Activated CD8-positive, alpha-beta T cell treated with anti-CD3 and anti-CD28 coated beads for 36 hours (primary cell): ENCODE measurements at regions not wholly inside any gene's neighbourhood (a gene's known extent, or its start where the extent isn't known, plus 50 kb on each side); places are given as distances from the start of the nearest gene placed in this dataset.

Experiments
- ATAC-seq: fragments of 200-7000 bp; cut with Tn5 transposase; one replicate; pipeline ENCODE4 v1.10.0; 2021; ENCODE audit warnings: mild to moderate bottlenecking, moderate library complexity
- CTCF ChIA-PET: fragments of 350-600 bp; sonication (Branson Sonifier 250); formaldehyde crosslinking; loops from one replicate; lab custom pipeline; 2021; ENCODE audit warnings: antibody characterized with exemption; lab: Charles Lee
- POLR2A ChIA-PET: fragments of 350-600 bp; sonication (Branson Sonifier 250); formaldehyde crosslinking; loops from one replicate; lab custom pipeline; 2021; ENCODE audit warnings: antibody characterized with exemption; lab: Charles Lee
- DNase-seq: peaks from one replicate; pipeline ENCODE4 v3.0.0-alpha.2; 2020
- H3K27ac Mint-ChIP-seq: one replicate; pipeline ENCODE4 v1.8.0; 2021; ENCODE audit warnings: mild to moderate bottlenecking, mixed read lengths
- H3K27me3 Mint-ChIP-seq: one replicate; pipeline ENCODE4 v1.8.0; 2021; ENCODE audit warnings: mixed read lengths
- H3K36me3 Mint-ChIP-seq: one replicate; pipeline ENCODE4 v1.8.0; 2021; ENCODE audit warnings: low read depth, mixed read lengths
- H3K4me1 Mint-ChIP-seq: one replicate; pipeline ENCODE4 v1.8.0; 2021; ENCODE audit warnings: low read depth, mixed read lengths
- H3K4me3 Mint-ChIP-seq: one replicate; pipeline ENCODE4 v1.8.0; 2021; ENCODE audit warnings: mild to moderate bottlenecking, moderate library complexity, mixed read lengths
- H3K9me3 Mint-ChIP-seq: one replicate; pipeline ENCODE4 v1.8.0; 2021; ENCODE audit warnings: mixed read lengths
- intact Hi-C: fragments of 100-400 bp; cut with micrococcal nuclease; formaldehyde crosslinking; loops from one replicate; pipeline ENCODE4 v1.10.0; 2022
- TF ChIP-seq, protein P1 (sequence below): fragments of 200-600 bp; IDR thresholded peaks from one replicate; pipeline ENCODE4 v1.8.0; 2022; ENCODE audit warnings: antibody characterized with exemption, mild to moderate bottlenecking

DNA sequence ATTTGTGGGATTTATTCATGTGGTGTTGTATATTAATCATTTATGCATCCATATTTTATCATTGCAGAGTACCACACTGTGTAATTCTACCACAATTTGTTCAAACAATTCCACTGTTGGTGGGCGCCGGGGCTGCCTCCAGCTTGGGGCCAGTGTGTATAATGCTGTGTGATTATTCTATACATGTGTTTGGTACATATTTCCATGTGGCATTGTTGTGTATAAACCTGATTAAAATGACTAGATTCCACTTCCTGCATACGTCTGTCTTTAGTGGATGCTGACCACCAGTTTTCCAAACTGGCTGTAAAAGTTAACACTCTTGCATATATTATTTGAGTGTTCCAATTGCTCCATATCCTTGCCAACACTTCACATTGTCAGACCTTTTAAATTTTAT lies 1213.8 kb downstream of the TBC1D22A start:
- TF ChIP-seq, protein P1, sequence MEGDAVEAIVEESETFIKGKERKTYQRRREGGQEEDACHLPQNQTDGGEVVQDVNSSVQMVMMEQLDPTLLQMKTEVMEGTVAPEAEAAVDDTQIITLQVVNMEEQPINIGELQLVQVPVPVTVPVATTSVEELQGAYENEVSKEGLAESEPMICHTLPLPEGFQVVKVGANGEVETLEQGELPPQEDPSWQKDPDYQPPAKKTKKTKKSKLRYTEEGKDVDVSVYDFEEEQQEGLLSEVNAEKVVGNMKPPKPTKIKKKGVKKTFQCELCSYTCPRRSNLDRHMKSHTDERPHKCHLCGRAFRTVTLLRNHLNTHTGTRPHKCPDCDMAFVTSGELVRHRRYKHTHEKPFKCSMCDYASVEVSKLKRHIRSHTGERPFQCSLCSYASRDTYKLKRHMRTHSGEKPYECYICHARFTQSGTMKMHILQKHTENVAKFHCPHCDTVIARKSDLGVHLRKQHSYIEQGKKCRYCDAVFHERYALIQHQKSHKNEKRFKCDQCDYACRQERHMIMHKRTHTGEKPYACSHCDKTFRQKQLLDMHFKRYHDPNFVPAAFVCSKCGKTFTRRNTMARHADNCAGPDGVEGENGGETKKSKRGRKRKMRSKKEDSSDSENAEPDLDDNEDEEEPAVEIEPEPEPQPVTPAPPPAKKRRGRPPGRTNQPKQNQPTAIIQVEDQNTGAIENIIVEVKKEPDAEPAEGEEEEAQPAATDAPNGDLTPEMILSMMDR: no peak
- intact Hi-C loops: no loop called here
- DNase-seq (no peak), ATAC-seq (no peak)
- Mint-ChIP-seq H3K27me3 (no peaks in the 10 kb centered on the region), H3K36me3 (no peaks in the 10 kb centered on the region), H3K9me3 (peaks cover 5% of the 10 kb centered on the region), H3K27ac (no peak overlapping the region), H3K4me1 (no peaks in the 10 kb centered on the region), H3K4me3 (no peak overlapping the region)
- ChIA-PET CTCF (no interaction called here), POLR2A (no interaction called here)

DNA sequence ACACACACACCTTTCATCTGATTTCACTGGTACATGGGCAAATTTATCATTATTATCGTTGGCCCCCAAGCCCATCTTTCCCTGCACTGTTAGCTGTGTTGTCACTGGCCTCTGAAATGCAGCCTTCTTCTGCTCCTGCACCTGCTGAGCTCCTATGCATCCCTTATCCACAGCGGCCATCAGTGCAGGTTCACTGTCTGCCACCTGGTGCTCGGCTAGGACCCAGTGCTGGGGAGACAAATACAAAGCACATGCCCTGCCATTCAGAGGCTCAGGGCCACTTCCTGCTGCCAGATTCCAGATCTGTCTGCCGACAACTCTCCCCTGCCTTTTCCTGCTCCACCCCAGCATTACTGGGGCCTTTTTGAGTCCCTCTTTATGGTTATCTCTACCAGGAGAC lies 1205.4 kb downstream of the TBC1D22A start:
- no peaks in the 10 kb centered on the region for H3K36me3 Mint-ChIP-seq
- ChIA-PET CTCF (no interaction called here), POLR2A (no interaction called here)
- intact Hi-C loops: no loop called here
- H3K4me3 Mint-ChIP-seq: no peak overlapping the region
- TF ChIP-seq, protein P1: no peak
- ATAC-seq (no peak), DNase-seq (no peak)
- H3K4me1 Mint-ChIP-seq: no peaks in the 10 kb centered on the region
- H3K9me3 Mint-ChIP-seq: no peaks in the 10 kb centered on the region
- peaks cover 2% of the 10 kb centered on the region for H3K27me3 Mint-ChIP-seq
- no peak overlapping the region for H3K27ac Mint-ChIP-seq

DNA sequence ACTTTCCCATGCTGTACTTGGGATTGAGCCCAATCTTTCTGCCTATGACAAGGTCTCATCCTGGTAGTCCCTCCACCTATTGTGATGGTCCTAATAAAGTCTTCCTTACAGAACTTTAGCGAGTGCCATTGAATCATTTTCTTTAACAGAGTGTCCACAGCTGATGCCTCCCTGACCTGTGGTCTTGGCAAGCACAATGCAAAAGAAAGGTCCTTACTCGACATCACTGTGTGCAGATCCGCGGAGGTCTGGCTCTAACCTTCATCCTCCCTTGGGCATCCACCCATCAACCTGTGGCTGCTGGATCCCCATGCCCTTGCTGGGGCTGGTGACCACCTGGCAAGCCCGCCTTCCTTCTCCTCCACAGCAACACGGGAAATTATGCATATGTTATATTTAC lies 1203.9 kb downstream of the TBC1D22A start:
- no peaks in the 10 kb centered on the region for H3K9me3 Mint-ChIP-seq
- no peak overlapping the region for H3K27ac Mint-ChIP-seq
- H3K36me3 Mint-ChIP-seq: no peaks in the 10 kb centered on the region
- CTCF ChIA-PET: no interaction called here
- TF ChIP-seq, protein P1: no peak
- peaks cover 2% of the 10 kb centered on the region for H3K27me3 Mint-ChIP-seq
- DNase-seq (no peak), ATAC-seq (no peak)
- no peaks in the 10 kb centered on the region for H3K4me1 Mint-ChIP-seq
- POLR2A ChIA-PET: no interaction called here
- H3K4me3 Mint-ChIP-seq: no peak overlapping the region
- intact Hi-C loops: no loop called here

DNA sequence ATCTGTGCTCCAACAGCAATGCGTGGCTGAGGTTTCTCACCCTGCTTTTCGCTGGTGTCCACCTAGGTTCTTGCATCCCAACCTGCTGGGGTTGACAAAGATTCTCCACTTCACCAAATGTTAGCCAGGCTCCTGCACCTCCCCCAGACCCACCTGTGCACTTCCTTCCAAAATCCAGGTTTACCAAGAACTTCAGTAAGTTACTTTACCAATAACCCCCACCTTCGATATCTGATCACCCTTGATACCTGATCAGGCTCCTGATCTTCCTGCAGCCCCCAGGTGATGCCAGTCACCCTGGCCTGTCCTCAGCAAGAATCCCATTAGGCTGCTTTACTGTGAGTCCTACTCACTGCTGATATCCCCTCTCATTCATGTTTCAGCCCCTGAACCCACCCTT lies 1203.4 kb downstream of the TBC1D22A start:
- Mint-ChIP-seq H3K4me1 (no peaks in the 10 kb centered on the region), H3K36me3 (no peaks in the 10 kb centered on the region), H3K27me3 (peaks cover 2% of the 10 kb centered on the region), H3K27ac (no peak overlapping the region), H3K9me3 (no peaks in the 10 kb centered on the region), H3K4me3 (no peak overlapping the region)
- TF ChIP-seq, protein P1: no peak
- ChIA-PET POLR2A (no interaction called here), CTCF (no interaction called here)
- intact Hi-C loops: no loop called here
- no peak for ATAC-seq
- no peak for DNase-seq

DNA sequence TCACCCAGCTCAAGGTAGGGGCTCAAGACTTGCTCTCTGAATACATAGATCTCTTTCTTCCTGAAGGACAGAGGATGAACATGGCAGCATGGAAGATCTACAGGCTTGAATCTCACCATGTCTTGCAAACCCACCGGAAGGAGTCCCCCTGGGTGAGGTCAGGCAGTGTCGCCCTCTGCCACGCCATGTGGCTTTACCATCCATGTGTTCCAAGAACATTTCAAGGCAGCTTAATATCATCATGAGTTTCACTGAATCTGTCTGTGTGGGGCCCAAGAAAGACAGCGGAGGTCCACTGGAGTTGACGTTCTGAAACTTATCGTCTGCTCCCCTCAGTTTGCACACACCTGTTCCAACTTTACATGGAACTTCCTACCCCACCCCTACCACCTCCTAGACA lies 1202.6 kb downstream of the TBC1D22A start:
- ChIA-PET CTCF (no interaction called here), POLR2A (no interaction called here)
- H3K27ac Mint-ChIP-seq: no peak overlapping the region
- H3K4me3 Mint-ChIP-seq: no peak overlapping the region
- no peaks in the 10 kb centered on the region for H3K9me3 Mint-ChIP-seq
- ATAC-seq (no peak), DNase-seq (no peak)
- H3K36me3 Mint-ChIP-seq: no peaks in the 10 kb centered on the region
- intact Hi-C loops: no loop called here
- H3K27me3 Mint-ChIP-seq: peaks cover 2% of the 10 kb centered on the region
- TF ChIP-seq, protein P1: no peak
- no peaks in the 10 kb centered on the region for H3K4me1 Mint-ChIP-seq
